ENCODE measurements at regions not wholly inside any gene's neighbourhood (a gene's known extent, or its start where the extent isn't known, plus 50 kb on each side); places are given as distances from the start of the nearest gene placed in this dataset.

- POLR2A ChIA-PET = no interaction called here
- H3K27ac ChIP-seq (ENCODE audit: low read depth, low read length) = no peak overlapping the region
- H3K27me3 ChIP-seq (ENCODE audit: control insufficient read depth in 2 of 2, insufficient read depth in 2 of 2, low read length in 2 of 2) = no peaks in the 10 kb centered on the region
- H3K4me1 Mint-ChIP-seq = peaks cover 0 to 1% (median 0%) of the 10 kb centered on the region in 7 donors
- peak overlapping the region in 1 of 10 donors; percentile 38 for H3K4me3 Mint-ChIP-seq
- CTCF ChIA-PET = no interaction called here
- H3K27me3 Mint-ChIP-seq = peaks cover 0 to 10% (median 0%) of the 10 kb centered on the region in 5 donors
- H3K27ac Mint-ChIP-seq = no peak overlapping the region
- ATAC-seq (no peak), DNase-seq (no peak)
- H3K9me3 Mint-ChIP-seq = no peaks in the 10 kb centered on the region
- no peaks in the 10 kb centered on the region for H3K9me3 ChIP-seq (ENCODE audit: control insufficient read depth in 2 of 3, low read length in 3 of 3)
- no peak overlapping the region for H3K4me3 ChIP-seq (ENCODE audit: low read length)
- H3K4me1 ChIP-seq (ENCODE audit: control insufficient read depth in 2 of 2, insufficient read depth in 2 of 2, low read length in 2 of 2) = no peaks in the 10 kb centered on the region
- intact Hi-C loops (cut with micrococcal nuclease) = no loop called here
- no peaks in the 10 kb centered on the region for H3K36me3 Mint-ChIP-seq
- no peaks in the 10 kb centered on the region for H3K36me3 ChIP-seq (ENCODE audit: control insufficient read depth in 2 of 3, insufficient read depth in 3 of 3, low read length in 3 of 3)
Measured at GRCh38 chr1:10953505-10954193, 58.8 kb upstream of the TARDBP start.

GRCh38 chr1:10957133-10957532, 55.3 kb upstream of the TARDBP start:
- Histone ChIP-seq H3K4me1 (ENCODE audit: control insufficient read depth in 2 of 2, insufficient read depth in 2 of 2, low read length in 2 of 2) (no peaks in the 10 kb centered on the region), H3K4me3 (ENCODE audit: low read length) (no peak overlapping the region), H3K36me3 (ENCODE audit: control insufficient read depth in 2 of 3, insufficient read depth in 3 of 3, low read length in 3 of 3) (no peaks in the 10 kb centered on the region), H3K27me3 (ENCODE audit: control insufficient read depth in 2 of 2, insufficient read depth in 2 of 2, low read length in 2 of 2) (no peaks in the 10 kb centered on the region), H3K9me3 (ENCODE audit: control insufficient read depth in 2 of 3, low read length in 3 of 3) (no peaks in the 10 kb centered on the region), H3K27ac (ENCODE audit: low read depth, low read length) (no peak overlapping the region)
- intact Hi-C loops (cut with micrococcal nuclease) = no loop called here
- ChIA-PET POLR2A (no interaction called here), CTCF (no interaction called here)
- Mint-ChIP-seq H3K27me3 (peaks cover 0 to 11% (median 5%) of the 10 kb centered on the region in 5 donors), H3K36me3 (no peaks in the 10 kb centered on the region), H3K4me3 (no peak overlapping the region), H3K9me3 (no peaks in the 10 kb centered on the region), H3K27ac (no peak overlapping the region), H3K4me1 (peaks cover 0 to 7% (median 0%) of the 10 kb centered on the region in 7 donors)
- ATAC-seq = no peak
- DNase-seq = no peak

GRCh38 chr1:10958614-10959013, 53.8 kb upstream of the TARDBP start:
- DNase-seq = no peak
- ChIA-PET POLR2A (no interaction called here), CTCF (no interaction called here)
- Histone ChIP-seq H3K4me1 (ENCODE audit: control insufficient read depth in 2 of 2, insufficient read depth in 2 of 2, low read length in 2 of 2) (no peaks in the 10 kb centered on the region), H3K27me3 (ENCODE audit: control insufficient read depth in 2 of 2, insufficient read depth in 2 of 2, low read length in 2 of 2) (no peaks in the 10 kb centered on the region), H3K36me3 (ENCODE audit: control insufficient read depth in 2 of 3, insufficient read depth in 3 of 3, low read length in 3 of 3) (no peaks in the 10 kb centered on the region), H3K4me3 (ENCODE audit: low read length) (no peak overlapping the region), H3K27ac (ENCODE audit: low read depth, low read length) (no peak overlapping the region), H3K9me3 (ENCODE audit: control insufficient read depth in 2 of 3, low read length in 3 of 3) (no peaks in the 10 kb centered on the region)
- no peak for ATAC-seq
- Mint-ChIP-seq H3K4me1 (peaks cover 0 to 7% (median 0%) of the 10 kb centered on the region in 7 donors), H3K4me3 (no peak overlapping the region), H3K27ac (no peak overlapping the region), H3K27me3 (peaks cover 0 to 10% (median 5%) of the 10 kb centered on the region in 5 donors), H3K9me3 (no peaks in the 10 kb centered on the region), H3K36me3 (no peaks in the 10 kb centered on the region)
- intact Hi-C loops (cut with micrococcal nuclease) = no loop called here

- Histone ChIP-seq H3K36me3 (ENCODE audit: control insufficient read depth in 2 of 3, insufficient read depth in 3 of 3, low read length in 3 of 3) (no peaks in the 10 kb centered on the region), H3K9me3 (ENCODE audit: control insufficient read depth in 2 of 3, low read length in 3 of 3) (no peaks in the 10 kb centered on the region), H3K27ac (ENCODE audit: low read depth, low read length) (no peak overlapping the region), H3K4me1 (ENCODE audit: control insufficient read depth in 2 of 2, insufficient read depth in 2 of 2, low read length in 2 of 2) (peaks cover 0 to 7% of the 10 kb centered on the region in 2 donors), H3K4me3 (ENCODE audit: low read length) (no peak overlapping the region), H3K27me3 (ENCODE audit: control insufficient read depth in 2 of 2, insufficient read depth in 2 of 2, low read length in 2 of 2) (no peaks in the 10 kb centered on the region)
- Mint-ChIP-seq H3K27me3 (peaks cover 0 to 16% (median 5%) of the 10 kb centered on the region in 5 donors), H3K27ac (peak overlapping the region in 1 of 9 donors; percentile 13), H3K4me3 (no peak overlapping the region), H3K36me3 (no peaks in the 10 kb centered on the region), H3K4me1 (peaks cover 6 to 17% (median 11%) of the 10 kb centered on the region in 7 donors), H3K9me3 (no peaks in the 10 kb centered on the region)
- ChIA-PET CTCF (no interaction called here), POLR2A (no interaction called here)
- ATAC-seq (peak; percentile 89), DNase-seq (peak; percentile 46 to 83 (median 73))
- intact Hi-C loops (cut with micrococcal nuclease) = no loop called here
Measured at GRCh38 chr1:10960411-10961299, 51.8 kb upstream of the TARDBP start.

- Mint-ChIP-seq H3K27me3 (peaks cover 0 to 18% (median 5%) of the 10 kb centered on the region in 5 donors), H3K36me3 (no peaks in the 10 kb centered on the region), H3K27ac (peak overlapping the region in 2 of 9 donors; percentile 13 to 16), H3K4me1 (peaks cover 10 to 20% (median 16%) of the 10 kb centered on the region in 7 donors), H3K9me3 (no peaks in the 10 kb centered on the region), H3K4me3 (no peak overlapping the region)
- no peaks in the 10 kb centered on the region for H3K9me3 ChIP-seq (ENCODE audit: control insufficient read depth in 2 of 3, low read length in 3 of 3)
- no peaks in the 10 kb centered on the region for H3K27me3 ChIP-seq (ENCODE audit: control insufficient read depth in 2 of 2, insufficient read depth in 2 of 2, low read length in 2 of 2)
- H3K27ac ChIP-seq (ENCODE audit: low read depth, low read length) = no peak overlapping the region
- peaks cover 0 to 7% of the 10 kb centered on the region in 2 donors for H3K4me1 ChIP-seq (ENCODE audit: control insufficient read depth in 2 of 2, insufficient read depth in 2 of 2, low read length in 2 of 2)
- ATAC-seq = no peak
- POLR2A ChIA-PET = no interaction called here
- no peak for DNase-seq
- CTCF ChIA-PET = no interaction called here
- H3K36me3 ChIP-seq (ENCODE audit: control insufficient read depth in 2 of 3, insufficient read depth in 3 of 3, low read length in 3 of 3) = no peaks in the 10 kb centered on the region
- intact Hi-C loops (cut with micrococcal nuclease) = no loop called here
- no peak overlapping the region for H3K4me3 ChIP-seq (ENCODE audit: low read length)
Measured at GRCh38 chr1:10961300-10961833, 51.1 kb upstream of the TARDBP start.

GRCh38 chr1:10962483-10962882, 50.0 kb upstream of the TARDBP start:
- intact Hi-C loops (cut with micrococcal nuclease) = no loop called here
- CTCF ChIA-PET = interaction anchor here (0.5 kb wide), 1 partner anchor 511 kb away, joined by 3 read pairs; no protein-coding TSS in a partner anchor
- H3K36me3 Mint-ChIP-seq = no peaks in the 10 kb centered on the region

More at GRCh38 chr1:10962483-10962882, 50.0 kb upstream of the TARDBP start:
- POLR2A ChIA-PET = no interaction called here
- Histone ChIP-seq H3K27me3 (ENCODE audit: control insufficient read depth in 2 of 2, insufficient read depth in 2 of 2, low read length in 2 of 2) (no peaks in the 10 kb centered on the region), H3K9me3 (ENCODE audit: control insufficient read depth in 2 of 3, low read length in 3 of 3) (no peaks in the 10 kb centered on the region), H3K4me3 (ENCODE audit: low read length) (no peak overlapping the region), H3K27ac (ENCODE audit: low read depth, low read length) (no peak overlapping the region), H3K36me3 (ENCODE audit: control insufficient read depth in 2 of 3, insufficient read depth in 3 of 3, low read length in 3 of 3) (no peaks in the 10 kb centered on the region), H3K4me1 (ENCODE audit: control insufficient read depth in 2 of 2, insufficient read depth in 2 of 2, low read length in 2 of 2) (peaks cover 0 to 7% of the 10 kb centered on the region in 2 donors)
- Mint-ChIP-seq H3K4me3 (no peak overlapping the region), H3K27ac (no peak overlapping the region), H3K9me3 (no peaks in the 10 kb centered on the region), H3K4me1 (peaks cover 10 to 27% (median 19%) of the 10 kb centered on the region in 7 donors), H3K27me3 (peaks cover 0 to 19% (median 5%) of the 10 kb centered on the region in 5 donors)
- DNase-seq (no peak), ATAC-seq (no peak)
